IPS-15b (cell line): ENCODE measurements at regions not wholly inside any gene's neighbourhood (a gene's known extent, or its start where the extent isn't known, plus 50 kb on each side); places are given as distances from the start of the nearest gene placed in this dataset.

Source experiments
- H3K27me3 ChIP-seq: one replicate; pipeline ENCODE4 v1.6.1; 2013; ENCODE audit warnings: low read length; ENCODE audit not compliant: control insufficient read depth, insufficient read depth
- H3K36me3 ChIP-seq: one replicate; pipeline ENCODE4 v1.6.1; 2013; ENCODE audit warnings: low read length; ENCODE audit not compliant: control insufficient read depth, insufficient read depth
- H3K4me1 ChIP-seq: one replicate; pipeline ENCODE4 v1.6.1; 2013; ENCODE audit warnings: mild to moderate bottlenecking, low read length; ENCODE audit not compliant: control insufficient read depth, insufficient read depth
- H3K4me3 ChIP-seq: one replicate; pipeline ENCODE4 v1.5.1; 2013; ENCODE audit warnings: low read depth, low read length
- H3K9ac ChIP-seq: one replicate; pipeline ENCODE4 v1.6.1; 2013; ENCODE audit warnings: low read depth, mild to moderate bottlenecking, low read length
- H3K9me3 ChIP-seq: one replicate; pipeline ENCODE4 v1.6.1; 2013; ENCODE audit warnings: mild to moderate bottlenecking, low read length; ENCODE audit not compliant: control insufficient read depth, insufficient read depth

DNA sequence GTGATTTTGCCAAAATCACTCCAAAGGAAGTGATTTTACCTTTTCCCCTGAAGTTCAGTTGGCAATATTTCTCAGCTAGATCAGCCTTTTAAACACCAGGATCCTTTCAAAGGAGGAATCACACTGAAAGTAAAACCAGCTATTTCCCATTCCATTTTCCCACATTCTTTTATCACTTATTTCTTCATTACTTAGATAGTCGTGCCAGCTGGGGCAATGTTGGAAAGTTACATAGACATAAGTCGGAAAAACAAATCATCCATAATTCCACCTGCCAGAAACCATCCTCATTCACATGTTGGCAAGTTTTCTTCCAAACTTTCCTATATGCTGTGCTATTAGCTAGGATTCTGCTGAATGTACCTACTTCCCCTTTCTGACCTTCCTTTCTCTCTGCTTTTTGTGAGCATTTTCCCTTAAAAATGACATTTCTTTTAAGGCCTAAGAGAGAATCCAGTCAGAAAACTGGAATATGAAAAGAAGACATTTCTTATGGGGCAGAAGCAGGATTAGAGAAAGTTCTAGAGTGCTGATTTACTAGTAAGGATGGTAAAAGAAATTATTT is 170.0 kb upstream of the STK17B start:
- no peak overlapping the region for H3K9ac ChIP-seq
- H3K27me3 ChIP-seq, result no peaks in the 10 kb centered on the region
- no peaks in the 10 kb centered on the region for H3K36me3 ChIP-seq
- no peak overlapping the region for H3K4me3 ChIP-seq
- H3K9me3 ChIP-seq, result no peaks in the 10 kb centered on the region
- no peaks in the 10 kb centered on the region for H3K4me1 ChIP-seq

DNA sequence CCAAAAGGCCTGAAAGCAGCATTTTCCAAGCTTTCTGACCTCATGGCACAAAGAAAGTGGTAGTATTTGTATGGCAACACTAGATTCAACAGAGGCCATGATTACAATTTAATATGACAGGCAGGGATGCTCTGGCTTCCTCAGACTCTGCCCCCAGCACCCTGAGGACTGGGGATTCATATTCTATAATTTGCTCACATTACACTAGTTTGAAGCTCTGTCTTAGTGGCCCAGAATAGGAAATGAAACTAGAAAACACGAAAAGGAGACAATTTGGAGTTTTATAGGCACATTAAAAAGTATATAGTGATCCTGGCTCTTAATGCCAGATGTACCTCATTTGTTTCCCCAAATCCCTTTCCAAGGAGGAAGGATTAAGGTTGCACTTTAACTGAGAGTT is 173.0 kb upstream of the STK17B start:
- Histone ChIP-seq H3K4me1 (no peaks in the 10 kb centered on the region), H3K9ac (no peak overlapping the region), H3K9me3 (no peaks in the 10 kb centered on the region), H3K36me3 (no peaks in the 10 kb centered on the region), H3K4me3 (no peak overlapping the region), H3K27me3 (no peaks in the 10 kb centered on the region)

GRCh38 chr2:196353717-196354116 is 182.3 kb upstream of the STK17B start:
- no peak overlapping the region for H3K9ac ChIP-seq
- H3K9me3 ChIP-seq, result peaks cover 3% of the 10 kb centered on the region
- peaks cover 2% of the 10 kb centered on the region for H3K27me3 ChIP-seq
- no peak overlapping the region for H3K4me3 ChIP-seq
- H3K36me3 ChIP-seq, result no peaks in the 10 kb centered on the region
- peaks cover 3% of the 10 kb centered on the region for H3K4me1 ChIP-seq

DNA sequence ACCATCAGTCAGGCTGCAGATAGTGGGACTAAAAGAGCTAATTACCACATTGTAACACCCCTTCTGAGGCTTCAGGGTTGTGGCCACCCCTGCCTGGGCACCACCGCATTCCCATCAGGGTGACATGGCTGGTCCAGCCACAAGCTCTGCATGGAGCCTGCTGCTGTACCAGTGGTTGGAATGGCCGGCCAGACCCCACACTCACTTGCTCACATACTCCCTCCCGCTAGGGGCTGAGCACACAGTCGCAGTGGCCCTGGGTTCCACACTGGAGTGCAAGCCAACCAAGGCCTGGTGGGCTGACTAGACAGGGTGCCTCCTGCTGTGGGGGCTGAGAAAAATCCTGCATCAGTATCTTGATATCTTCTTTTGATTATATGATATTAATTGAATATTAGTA is 182.8 kb upstream of the STK17B start:
- Histone ChIP-seq H3K9me3 (peaks cover 3% of the 10 kb centered on the region), H3K9ac (no peak overlapping the region), H3K36me3 (no peaks in the 10 kb centered on the region), H3K27me3 (peaks cover 2% of the 10 kb centered on the region), H3K4me1 (peaks cover 3% of the 10 kb centered on the region), H3K4me3 (no peak overlapping the region)

- H3K27me3 ChIP-seq, result peaks cover 2% of the 10 kb centered on the region
- no peaks in the 10 kb centered on the region for H3K36me3 ChIP-seq
- peaks cover 3% of the 10 kb centered on the region for H3K4me1 ChIP-seq
- H3K9ac ChIP-seq, result no peak overlapping the region
- H3K9me3 ChIP-seq, result peaks cover 3% of the 10 kb centered on the region
- no peak overlapping the region for H3K4me3 ChIP-seq
These were observed 185.0 kb upstream of the STK17B start for GRCh38 chr2:196356332-196356731.

DNA sequence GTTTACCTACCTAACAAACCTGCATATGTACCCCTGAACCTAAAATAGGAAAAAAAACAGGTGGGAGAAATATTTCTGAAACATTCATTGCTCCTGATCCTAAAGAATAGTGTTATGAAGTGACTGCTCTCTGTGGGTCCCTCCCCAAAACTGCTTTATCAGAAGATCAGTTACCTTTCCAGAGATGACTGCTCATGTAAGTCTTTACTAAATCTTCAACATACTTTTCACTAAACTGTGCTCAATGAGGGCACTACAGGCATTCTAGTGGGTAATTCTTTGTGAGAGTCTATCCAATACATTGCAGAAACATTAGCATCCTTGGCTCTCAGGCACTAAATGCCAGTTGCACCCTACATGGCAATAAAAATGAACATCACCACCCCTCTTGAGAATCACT is 189.3 kb upstream of the STK17B start:
- H3K9me3 ChIP-seq, result no peaks in the 10 kb centered on the region
- no peaks in the 10 kb centered on the region for H3K4me1 ChIP-seq
- no peaks in the 10 kb centered on the region for H3K36me3 ChIP-seq
- no peak overlapping the region for H3K4me3 ChIP-seq
- no peak overlapping the region for H3K9ac ChIP-seq
- H3K27me3 ChIP-seq, result no peaks in the 10 kb centered on the region

DNA sequence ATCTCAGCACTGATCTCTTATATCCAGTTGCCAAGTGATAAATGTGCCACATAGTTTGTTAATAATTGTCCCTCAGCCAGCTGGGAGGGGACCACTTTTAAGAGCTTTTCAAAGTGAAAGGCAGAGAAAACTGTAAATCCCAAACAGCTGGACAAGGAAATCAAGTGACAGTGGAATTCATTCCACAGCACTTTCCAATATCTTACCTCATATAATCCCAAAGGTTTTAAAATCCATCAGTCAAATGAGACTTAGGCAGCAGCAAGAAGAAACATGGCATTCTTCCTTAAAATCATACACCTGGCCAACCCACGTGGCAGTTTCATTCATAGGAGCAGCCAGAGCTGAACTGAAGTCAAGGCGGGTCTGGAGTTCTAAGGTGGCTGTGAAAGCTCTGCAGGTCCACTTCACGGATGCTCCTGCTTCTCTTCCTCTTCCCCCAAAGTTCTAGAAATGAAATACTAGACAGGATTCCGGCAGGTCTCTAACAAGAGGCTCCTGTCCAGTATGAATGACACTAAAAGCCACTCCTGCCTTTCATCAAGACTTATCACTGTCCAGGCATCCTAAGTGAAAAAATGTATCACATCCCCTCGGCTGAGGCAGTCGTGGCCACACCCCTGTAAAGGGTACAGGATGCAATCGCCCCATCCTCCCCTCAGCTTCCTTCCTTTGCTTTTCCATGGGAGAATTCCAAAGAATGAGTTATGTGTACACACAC is 190.4 kb upstream of the STK17B start:
- Histone ChIP-seq H3K27me3 (no peaks in the 10 kb centered on the region), H3K36me3 (no peaks in the 10 kb centered on the region), H3K9ac (no peak overlapping the region), H3K4me1 (no peaks in the 10 kb centered on the region), H3K4me3 (no peak overlapping the region), H3K9me3 (no peaks in the 10 kb centered on the region)

DNA sequence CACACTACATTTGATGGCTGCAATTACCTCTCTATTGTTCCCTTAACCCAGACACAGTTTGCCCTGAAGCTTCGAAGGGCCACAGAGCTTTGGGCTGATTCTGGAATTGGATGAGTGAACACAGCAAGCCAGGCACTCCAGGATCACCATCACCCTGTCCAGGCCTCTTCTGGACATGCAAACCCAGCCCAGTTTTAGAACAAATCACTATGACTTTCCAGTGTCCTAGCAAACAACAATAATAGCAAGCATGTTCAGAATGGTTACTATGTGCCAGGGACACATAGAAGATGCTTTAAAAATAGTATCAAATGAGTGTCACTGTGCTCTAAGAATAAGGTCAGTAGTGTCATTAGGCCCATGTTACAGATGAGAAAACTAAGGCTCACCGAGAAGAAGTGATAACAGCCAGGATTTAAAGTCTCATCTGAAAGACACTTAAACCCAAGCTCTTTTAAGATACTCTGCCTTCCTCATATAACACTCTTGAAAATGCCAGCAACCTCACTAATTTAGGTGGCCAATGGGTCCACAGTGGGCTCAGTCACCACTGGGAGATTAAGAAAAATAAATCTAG is 191.7 kb upstream of the STK17B start:
- no peak overlapping the region for H3K9ac ChIP-seq
- no peaks in the 10 kb centered on the region for H3K4me1 ChIP-seq
- H3K9me3 ChIP-seq, result no peaks in the 10 kb centered on the region
- no peak overlapping the region for H3K4me3 ChIP-seq
- no peaks in the 10 kb centered on the region for H3K36me3 ChIP-seq
- H3K27me3 ChIP-seq, result no peaks in the 10 kb centered on the region

DNA sequence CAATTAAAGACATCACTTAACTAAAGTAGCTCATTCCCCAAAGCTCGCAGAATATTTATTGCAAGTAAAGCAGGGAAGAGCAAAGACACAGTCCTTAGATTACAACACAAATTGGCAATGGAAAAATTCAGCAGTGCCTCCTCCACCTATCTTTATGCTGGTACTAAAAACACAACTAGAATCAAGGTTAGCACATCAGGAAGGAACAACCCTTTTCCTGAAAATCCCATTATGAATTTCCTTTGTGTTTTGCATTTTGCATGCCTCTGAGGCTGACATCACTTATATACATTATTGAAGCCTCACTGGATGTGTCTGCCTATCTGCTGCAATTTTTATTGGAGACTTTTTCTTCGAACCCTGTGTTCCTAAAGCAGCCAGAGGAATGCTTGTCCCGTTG is 193.8 kb upstream of the STK17B start:
- Histone ChIP-seq H3K4me1 (no peaks in the 10 kb centered on the region), H3K9ac (no peak overlapping the region), H3K27me3 (no peaks in the 10 kb centered on the region), H3K36me3 (no peaks in the 10 kb centered on the region), H3K4me3 (no peak overlapping the region), H3K9me3 (no peaks in the 10 kb centered on the region)

GRCh38 chr2:196365923-196366322 is 194.5 kb upstream of the STK17B start:
- no peaks in the 10 kb centered on the region for H3K9me3 ChIP-seq
- no peaks in the 10 kb centered on the region for H3K36me3 ChIP-seq
- no peaks in the 10 kb centered on the region for H3K4me1 ChIP-seq
- H3K9ac ChIP-seq, result no peak overlapping the region
- H3K27me3 ChIP-seq, result no peaks in the 10 kb centered on the region
- H3K4me3 ChIP-seq, result no peak overlapping the region

DNA sequence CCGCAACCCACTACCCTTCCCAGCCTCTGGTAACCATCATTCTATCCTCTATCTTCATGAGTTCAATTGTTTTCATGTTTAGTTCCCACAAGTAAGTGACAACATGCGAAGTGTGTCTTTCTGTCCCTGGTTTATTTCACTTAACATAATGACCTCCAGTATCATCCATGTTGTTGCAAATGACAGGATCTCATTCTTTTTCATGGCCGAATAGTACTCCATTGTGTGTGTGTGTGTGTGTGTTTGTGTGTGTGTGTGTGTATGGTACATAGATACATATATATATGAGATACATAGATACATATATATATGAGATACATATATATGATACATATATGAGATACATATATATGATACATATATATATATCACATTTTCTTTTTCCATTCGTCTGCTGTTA is 196.3 kb upstream of the STK17B start:
- Histone ChIP-seq H3K4me3 (no peak overlapping the region), H3K9me3 (no peaks in the 10 kb centered on the region), H3K36me3 (no peaks in the 10 kb centered on the region), H3K27me3 (no peaks in the 10 kb centered on the region), H3K4me1 (no peaks in the 10 kb centered on the region), H3K9ac (no peak overlapping the region)

- Histone ChIP-seq H3K4me3 (no peak overlapping the region), H3K4me1 (no peaks in the 10 kb centered on the region), H3K9ac (no peak overlapping the region), H3K27me3 (no peaks in the 10 kb centered on the region), H3K9me3 (no peaks in the 10 kb centered on the region), H3K36me3 (no peaks in the 10 kb centered on the region)
These were observed 197.3 kb upstream of the STK17B start for GRCh38 chr2:196368546-196369225.
